ENCODE measurements at regions not wholly inside any gene's neighbourhood (a gene's known extent, or its start where the extent isn't known, plus 50 kb on each side); places are given as distances from the start of the nearest gene placed in this dataset.
"Not testable (repeated sequence)": the region's sequence is repeated elsewhere in the genome, so short reads cannot be mapped to it uniquely, and the experiment has no call there.

DNA sequence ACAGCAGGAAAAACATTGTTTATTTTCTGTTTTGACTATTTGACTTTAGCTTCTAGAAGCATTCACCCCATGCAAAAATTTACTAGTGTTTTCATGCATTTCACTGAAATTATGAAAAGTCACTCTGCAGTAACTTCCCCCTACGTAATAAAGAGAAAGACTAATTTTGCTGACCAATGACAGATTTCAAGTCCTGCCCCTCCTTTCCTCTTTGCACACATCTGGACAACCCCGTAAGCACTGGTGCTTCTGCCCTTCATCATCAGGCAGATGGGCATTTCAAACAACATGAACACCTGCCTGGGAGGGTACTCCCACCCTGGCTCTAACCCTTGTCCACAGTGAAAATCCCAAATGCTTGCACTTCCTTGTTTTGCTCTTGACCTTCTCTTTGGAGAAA lies 815.0 kb upstream of the ID2 start:
- no peaks in the 10 kb centered on the region for H3K27me3 Mint-ChIP-seq (ENCODE audit: unreplicated experiment)

DNA sequence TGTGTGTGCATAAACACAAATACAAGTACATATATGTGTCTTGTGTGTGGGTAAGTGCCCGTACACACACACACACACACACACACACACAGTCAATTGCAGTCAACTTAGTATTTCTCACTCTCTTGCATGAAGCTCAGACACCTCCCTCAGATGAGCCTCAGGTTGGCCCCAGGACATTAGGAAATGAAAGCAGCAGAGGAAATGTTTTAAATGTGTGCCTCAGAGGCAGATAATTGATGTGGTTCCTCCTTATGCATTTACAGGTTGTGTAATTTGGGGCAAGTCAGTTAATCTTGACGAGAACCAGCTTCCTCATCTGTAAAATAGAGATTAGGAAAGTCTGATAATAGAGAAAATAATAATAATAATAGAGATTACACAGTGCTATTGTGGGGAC lies 814.0 kb upstream of the ID2 start:
- Mint-ChIP-seq H3K27me3 (ENCODE audit: unreplicated experiment) (no peaks in the 10 kb centered on the region), H3K36me3 (ENCODE audit: unreplicated experiment) (no peaks in the 10 kb centered on the region), H3K4me3 (ENCODE audit: unreplicated experiment) (no peak overlapping the region), H3K4me1 (ENCODE audit: unreplicated experiment) (no peaks in the 10 kb centered on the region), H3K27ac (ENCODE audit: unreplicated experiment) (no peak overlapping the region), H3K9me3 (ENCODE audit: unreplicated experiment) (no peaks in the 10 kb centered on the region)
- no peak for DNase-seq (ENCODE audit: extremely low spot score, unreplicated experiment)
- TF ChIP-seq, protein P1, sequence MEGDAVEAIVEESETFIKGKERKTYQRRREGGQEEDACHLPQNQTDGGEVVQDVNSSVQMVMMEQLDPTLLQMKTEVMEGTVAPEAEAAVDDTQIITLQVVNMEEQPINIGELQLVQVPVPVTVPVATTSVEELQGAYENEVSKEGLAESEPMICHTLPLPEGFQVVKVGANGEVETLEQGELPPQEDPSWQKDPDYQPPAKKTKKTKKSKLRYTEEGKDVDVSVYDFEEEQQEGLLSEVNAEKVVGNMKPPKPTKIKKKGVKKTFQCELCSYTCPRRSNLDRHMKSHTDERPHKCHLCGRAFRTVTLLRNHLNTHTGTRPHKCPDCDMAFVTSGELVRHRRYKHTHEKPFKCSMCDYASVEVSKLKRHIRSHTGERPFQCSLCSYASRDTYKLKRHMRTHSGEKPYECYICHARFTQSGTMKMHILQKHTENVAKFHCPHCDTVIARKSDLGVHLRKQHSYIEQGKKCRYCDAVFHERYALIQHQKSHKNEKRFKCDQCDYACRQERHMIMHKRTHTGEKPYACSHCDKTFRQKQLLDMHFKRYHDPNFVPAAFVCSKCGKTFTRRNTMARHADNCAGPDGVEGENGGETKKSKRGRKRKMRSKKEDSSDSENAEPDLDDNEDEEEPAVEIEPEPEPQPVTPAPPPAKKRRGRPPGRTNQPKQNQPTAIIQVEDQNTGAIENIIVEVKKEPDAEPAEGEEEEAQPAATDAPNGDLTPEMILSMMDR (IDR thresholded peaks at IDR 0.05), result no peak

More for the DNA sequence above, 815.0 kb upstream of the ID2 start:
- Mint-ChIP-seq H3K27ac (ENCODE audit: unreplicated experiment) (no peak overlapping the region), H3K4me3 (ENCODE audit: unreplicated experiment) (no peak overlapping the region), H3K36me3 (ENCODE audit: unreplicated experiment) (no peaks in the 10 kb centered on the region), H3K4me1 (ENCODE audit: unreplicated experiment) (no peaks in the 10 kb centered on the region), H3K9me3 (ENCODE audit: unreplicated experiment) (no peaks in the 10 kb centered on the region)
- DNase-seq (ENCODE audit: extremely low spot score, unreplicated experiment), result no peak
- TF ChIP-seq, protein P1 (IDR thresholded peaks at IDR 0.05), result no peak

DNA sequence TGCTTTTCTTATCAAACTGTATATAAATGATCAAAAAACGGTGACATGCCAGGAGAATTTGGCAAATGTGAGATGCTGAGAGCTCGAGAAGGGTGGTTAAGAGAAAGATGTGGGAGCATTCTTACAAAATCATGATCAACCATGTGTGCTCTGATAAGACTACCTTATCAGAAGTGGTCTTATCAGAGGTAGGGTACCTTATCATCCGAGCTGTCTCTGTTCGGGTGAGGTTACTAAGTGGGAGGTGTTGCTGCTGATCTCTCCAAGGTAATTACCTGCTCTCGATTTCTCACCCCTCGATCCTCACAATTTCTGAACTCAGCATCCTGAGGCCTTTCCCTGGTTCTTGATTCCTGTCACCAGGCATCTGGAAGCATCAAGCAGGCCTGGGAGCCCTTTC lies 813.0 kb upstream of the ID2 start:
- H3K27ac Mint-ChIP-seq (ENCODE audit: unreplicated experiment), result no peak overlapping the region
- no peaks in the 10 kb centered on the region for H3K9me3 Mint-ChIP-seq (ENCODE audit: unreplicated experiment)
- H3K36me3 Mint-ChIP-seq (ENCODE audit: unreplicated experiment), result no peaks in the 10 kb centered on the region
- H3K4me3 Mint-ChIP-seq (ENCODE audit: unreplicated experiment), result no peak overlapping the region
- H3K4me1 Mint-ChIP-seq (ENCODE audit: unreplicated experiment), result no peaks in the 10 kb centered on the region
- TF ChIP-seq, protein P1 (IDR thresholded peaks at IDR 0.05), result no peak
- no peaks in the 10 kb centered on the region for H3K27me3 Mint-ChIP-seq (ENCODE audit: unreplicated experiment)
- DNase-seq (ENCODE audit: extremely low spot score, unreplicated experiment), result no peak

DNA sequence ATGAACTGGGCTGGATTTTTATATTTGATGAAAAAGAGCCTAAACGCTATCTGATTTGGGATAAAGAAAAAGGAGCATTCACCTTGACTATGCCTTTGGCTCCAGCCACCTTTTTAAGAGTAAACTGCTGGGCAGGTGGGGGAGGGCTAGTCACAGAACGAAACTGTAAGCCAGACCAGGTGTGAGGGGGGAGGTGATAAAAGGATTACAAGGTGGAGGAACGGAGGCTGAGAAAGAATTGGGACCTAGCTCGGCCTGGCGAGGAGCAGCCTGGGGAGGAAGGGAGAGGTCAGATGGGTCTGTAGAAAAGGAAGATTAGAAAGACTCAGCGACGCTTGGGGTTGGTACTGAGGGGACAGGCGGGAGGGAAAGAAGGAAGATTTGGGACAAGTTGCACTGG lies 805.4 kb upstream of the ID2 start:
- DNase-seq (ENCODE audit: extremely low spot score, unreplicated experiment); H3K4me1 Mint-ChIP-seq (ENCODE audit: unreplicated experiment); H3K4me3 Mint-ChIP-seq (ENCODE audit: unreplicated experiment); H3K9me3 Mint-ChIP-seq (ENCODE audit: unreplicated experiment); H3K27ac Mint-ChIP-seq (ENCODE audit: unreplicated experiment); H3K27me3 Mint-ChIP-seq (ENCODE audit: unreplicated experiment); H3K36me3 Mint-ChIP-seq (ENCODE audit: unreplicated experiment): not testable (repeated sequence)

DNA sequence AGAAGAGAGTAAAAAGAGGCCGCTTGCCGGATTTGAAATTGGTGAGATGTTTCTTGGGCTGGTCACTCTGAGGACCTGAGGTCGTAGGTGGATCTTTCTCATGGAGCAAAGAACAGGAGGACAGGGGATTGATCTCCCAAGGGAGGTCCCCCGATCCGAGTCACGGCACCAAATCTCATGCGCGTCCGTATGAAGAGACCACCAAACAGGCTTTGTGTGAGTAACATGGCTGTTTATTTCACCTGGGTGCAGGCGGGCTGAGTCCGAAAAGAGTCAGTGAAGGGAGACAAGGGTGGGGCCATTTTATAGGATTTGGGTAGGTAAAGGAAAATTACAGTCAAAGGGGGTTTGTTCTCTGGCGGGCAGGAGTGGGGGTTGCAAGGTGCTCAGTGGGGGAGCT lies 803.6 kb upstream of the ID2 start:
- not testable (repeated sequence) for DNase-seq (ENCODE audit: extremely low spot score, unreplicated experiment); H3K4me1 Mint-ChIP-seq (ENCODE audit: unreplicated experiment); H3K27ac Mint-ChIP-seq (ENCODE audit: unreplicated experiment); H3K36me3 Mint-ChIP-seq (ENCODE audit: unreplicated experiment); H3K9me3 Mint-ChIP-seq (ENCODE audit: unreplicated experiment); H3K27me3 Mint-ChIP-seq (ENCODE audit: unreplicated experiment); H3K4me3 Mint-ChIP-seq (ENCODE audit: unreplicated experiment)

DNA sequence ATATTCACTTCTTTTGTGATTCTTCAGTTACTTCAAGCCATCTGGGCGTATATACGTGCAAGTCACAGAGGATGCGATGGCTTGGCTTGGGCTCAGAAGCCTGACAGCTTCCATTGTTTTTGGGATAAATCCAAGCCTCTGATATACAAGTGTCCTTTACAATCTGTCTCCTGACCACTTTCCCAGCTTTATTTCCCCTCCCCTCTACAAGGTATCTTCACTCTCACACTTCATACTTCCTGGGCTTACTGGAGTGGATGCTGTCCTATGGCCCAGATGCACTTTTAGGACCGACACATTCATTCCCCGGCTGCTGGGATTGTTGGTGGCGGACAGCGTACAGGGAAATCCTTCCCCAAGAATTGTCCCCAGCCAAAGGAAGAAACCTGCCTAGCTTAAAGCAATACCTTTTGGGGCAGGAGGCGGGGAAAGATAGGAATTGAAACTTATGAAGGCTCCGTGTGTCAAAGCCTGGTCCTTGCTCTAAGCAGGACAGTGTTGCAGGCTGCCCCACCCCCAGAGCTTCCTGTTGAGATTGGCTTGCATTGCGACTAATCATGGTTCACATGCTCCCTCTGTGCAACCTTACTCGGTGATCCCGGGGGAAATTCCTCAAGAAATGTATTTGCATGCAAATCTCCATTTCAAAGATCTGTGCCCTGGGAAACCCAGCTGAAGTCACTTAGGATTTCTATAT lies 802.9 kb upstream of the ID2 start:
- Mint-ChIP-seq H3K4me3 (ENCODE audit: unreplicated experiment) (no peak overlapping the region), H3K27me3 (ENCODE audit: unreplicated experiment) (peaks cover 3% of the 10 kb centered on the region), H3K36me3 (ENCODE audit: unreplicated experiment) (no peaks in the 10 kb centered on the region), H3K4me1 (ENCODE audit: unreplicated experiment) (no peaks in the 10 kb centered on the region), H3K27ac (ENCODE audit: unreplicated experiment) (no peak overlapping the region), H3K9me3 (ENCODE audit: unreplicated experiment) (no peaks in the 10 kb centered on the region)
- no peak for DNase-seq (ENCODE audit: extremely low spot score, unreplicated experiment)
- TF ChIP-seq, protein P1 (IDR thresholded peaks at IDR 0.05), result no peak
